ENCODE measurements at regions not wholly inside any gene's neighbourhood (a gene's known extent, or its start where the extent isn't known, plus 50 kb on each side); places are given as distances from the start of the nearest gene placed in this dataset.

DNA sequence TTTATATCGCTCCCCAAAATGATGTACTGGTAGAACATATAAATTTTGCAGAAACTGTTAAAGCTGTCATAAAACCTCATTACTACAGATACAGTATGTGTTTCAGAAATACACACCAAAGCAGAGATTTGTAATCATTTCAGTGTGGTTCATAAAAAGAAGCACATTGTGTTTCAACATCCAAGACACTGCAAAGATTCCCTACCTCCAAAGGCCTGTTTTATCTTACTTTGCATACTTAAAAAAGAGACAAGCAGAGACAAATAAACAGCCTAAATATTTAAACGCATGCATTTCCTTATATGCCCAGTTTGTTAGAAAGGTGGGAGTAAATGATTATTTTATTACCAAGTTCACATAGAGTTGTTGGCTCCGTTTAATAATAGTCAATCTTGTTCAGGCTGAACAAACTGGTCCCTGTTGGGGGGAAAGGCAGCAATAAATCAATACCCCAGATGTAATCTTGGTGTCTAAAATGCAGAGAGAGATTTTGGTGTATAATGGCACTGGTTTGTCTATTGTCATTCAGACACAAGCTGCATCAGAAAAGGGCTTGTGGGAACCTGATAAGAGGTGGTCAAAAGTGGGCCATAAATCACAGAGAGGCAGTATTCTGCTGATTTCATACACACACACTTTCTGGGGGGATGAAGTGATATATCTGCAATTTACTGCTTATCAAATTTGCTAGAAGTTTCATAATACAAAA, 321.4 kb upstream of the ETAA1 start:
- DNase-seq (ENCODE audit: low read depth in 2 of 2): no peak
- TF ChIP-seq, protein P1, sequence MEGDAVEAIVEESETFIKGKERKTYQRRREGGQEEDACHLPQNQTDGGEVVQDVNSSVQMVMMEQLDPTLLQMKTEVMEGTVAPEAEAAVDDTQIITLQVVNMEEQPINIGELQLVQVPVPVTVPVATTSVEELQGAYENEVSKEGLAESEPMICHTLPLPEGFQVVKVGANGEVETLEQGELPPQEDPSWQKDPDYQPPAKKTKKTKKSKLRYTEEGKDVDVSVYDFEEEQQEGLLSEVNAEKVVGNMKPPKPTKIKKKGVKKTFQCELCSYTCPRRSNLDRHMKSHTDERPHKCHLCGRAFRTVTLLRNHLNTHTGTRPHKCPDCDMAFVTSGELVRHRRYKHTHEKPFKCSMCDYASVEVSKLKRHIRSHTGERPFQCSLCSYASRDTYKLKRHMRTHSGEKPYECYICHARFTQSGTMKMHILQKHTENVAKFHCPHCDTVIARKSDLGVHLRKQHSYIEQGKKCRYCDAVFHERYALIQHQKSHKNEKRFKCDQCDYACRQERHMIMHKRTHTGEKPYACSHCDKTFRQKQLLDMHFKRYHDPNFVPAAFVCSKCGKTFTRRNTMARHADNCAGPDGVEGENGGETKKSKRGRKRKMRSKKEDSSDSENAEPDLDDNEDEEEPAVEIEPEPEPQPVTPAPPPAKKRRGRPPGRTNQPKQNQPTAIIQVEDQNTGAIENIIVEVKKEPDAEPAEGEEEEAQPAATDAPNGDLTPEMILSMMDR (IDR thresholded peaks at IDR 0.05; ENCODE audit: low read depth, low read length): no peak
- H3K4me3 ChIP-seq (replicated peaks in 1 of 2; ENCODE audit: low read depth in 2 of 2, low read length in 2 of 2): no peak overlapping the region

DNA sequence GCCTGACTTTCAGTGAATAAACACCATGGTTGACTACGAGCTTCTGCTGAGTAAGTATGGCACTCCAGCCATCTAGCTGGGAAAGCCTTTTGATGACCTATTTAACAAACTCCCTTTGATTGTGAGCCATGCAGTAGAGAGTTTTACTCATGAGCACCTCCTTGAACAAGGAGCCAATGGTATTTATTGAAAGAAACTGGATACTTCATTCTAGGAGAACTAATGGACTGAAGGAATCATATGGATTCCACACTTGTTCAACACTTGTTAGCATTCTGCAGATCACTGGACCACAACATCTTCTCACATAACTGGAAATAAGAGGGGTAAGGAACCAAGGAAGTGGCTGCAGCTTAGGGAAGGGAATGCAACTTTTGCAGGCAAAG, 320.9 kb upstream of the ETAA1 start:
- TF ChIP-seq, protein P1 (IDR thresholded peaks at IDR 0.05; ENCODE audit: low read depth, low read length): no peak
- no peak for DNase-seq (ENCODE audit: low read depth in 2 of 2)
- H3K4me3 ChIP-seq (replicated peaks in 1 of 2; ENCODE audit: low read depth in 2 of 2, low read length in 2 of 2): no peak overlapping the region

DNA sequence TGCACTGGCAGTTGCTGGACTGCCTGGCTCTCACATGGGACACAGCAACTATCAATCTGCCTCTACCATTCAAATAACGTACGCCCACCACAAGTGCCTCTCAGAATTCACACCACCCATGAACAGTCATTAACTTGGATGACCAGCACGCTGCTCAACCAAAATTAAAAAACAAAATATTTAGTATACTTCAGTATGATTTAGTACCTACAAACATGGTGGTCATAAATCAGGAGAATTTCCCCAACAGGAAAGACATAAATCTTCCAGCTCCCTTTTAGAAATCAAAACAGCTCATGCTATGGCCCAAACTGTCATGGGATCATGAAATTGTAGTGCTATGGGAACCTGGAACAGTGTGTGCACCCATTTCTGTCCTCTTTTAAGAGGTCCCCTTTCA, 317.4 kb upstream of the ETAA1 start:
- H3K4me3 ChIP-seq (replicated peaks in 1 of 2; ENCODE audit: low read depth in 2 of 2, low read length in 2 of 2): no peak overlapping the region
- DNase-seq (ENCODE audit: low read depth in 2 of 2): no peak
- TF ChIP-seq, protein P1 (IDR thresholded peaks at IDR 0.05; ENCODE audit: low read depth, low read length): no peak

DNA sequence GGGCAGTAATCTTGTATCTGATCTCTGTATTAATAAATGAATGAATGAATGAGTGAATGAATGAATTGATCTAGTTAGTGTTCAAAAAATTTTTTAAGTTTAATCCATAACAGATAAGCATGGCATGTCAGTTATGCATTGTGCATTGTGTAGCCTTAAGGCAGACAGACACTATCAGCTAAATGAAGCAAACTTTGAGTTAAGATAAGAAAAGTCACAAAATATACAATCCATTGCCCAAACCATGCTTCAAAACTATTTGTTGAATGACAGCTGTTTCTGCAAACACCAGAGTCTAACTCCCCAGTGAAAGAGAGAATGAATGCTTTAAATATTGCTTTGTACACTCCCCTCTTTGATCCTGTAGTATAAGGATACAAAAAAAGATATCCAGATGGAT, 314.3 kb upstream of the ETAA1 start:
- no peak for DNase-seq (ENCODE audit: low read depth in 2 of 2)
- TF ChIP-seq, protein P1 (IDR thresholded peaks at IDR 0.05; ENCODE audit: low read depth, low read length): no peak
- no peak overlapping the region for H3K4me3 ChIP-seq (replicated peaks in 1 of 2; ENCODE audit: low read depth in 2 of 2, low read length in 2 of 2)

DNA sequence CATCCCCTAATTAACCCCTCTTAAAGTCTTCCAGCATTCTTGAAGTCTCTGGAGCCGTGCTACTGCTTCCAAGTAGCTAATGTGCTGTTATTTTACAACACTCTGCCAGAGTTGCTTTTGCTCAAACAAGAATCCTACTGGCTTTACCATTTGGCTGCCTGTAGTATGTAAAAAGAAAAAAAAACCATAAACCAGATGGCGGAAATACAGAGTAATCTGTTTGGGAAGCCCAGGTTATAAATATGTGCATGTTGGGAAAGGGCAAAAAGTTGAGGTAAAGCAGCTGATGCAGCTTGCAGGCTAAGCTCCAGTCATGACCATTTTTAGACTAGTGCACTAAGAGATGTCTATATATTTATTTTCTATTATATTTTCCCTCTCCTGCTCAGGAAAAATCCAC, 313.2 kb upstream of the ETAA1 start:
- TF ChIP-seq, protein P1 (IDR thresholded peaks at IDR 0.05; ENCODE audit: low read depth, low read length): no peak
- no peak overlapping the region for H3K4me3 ChIP-seq (replicated peaks in 1 of 2; ENCODE audit: low read depth in 2 of 2, low read length in 2 of 2)

DNA sequence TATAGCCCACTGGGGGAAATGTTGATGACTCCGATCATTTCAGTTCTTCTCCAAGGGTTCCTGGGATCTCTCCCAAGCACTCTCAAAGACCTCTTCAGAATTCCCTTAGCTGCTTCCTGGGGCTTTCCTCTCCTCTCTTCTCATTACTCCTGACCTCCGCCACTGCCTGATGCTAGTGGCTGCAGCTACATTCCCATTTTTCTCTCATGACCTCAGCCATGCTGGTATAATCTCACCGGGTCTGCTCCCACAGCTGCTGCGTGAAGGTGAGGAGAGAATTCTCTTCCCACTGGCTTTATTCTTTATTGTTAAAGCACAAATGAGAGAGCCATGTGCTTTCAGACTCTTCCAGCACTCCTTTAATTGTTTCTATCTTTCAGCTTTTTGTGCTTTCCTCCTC, 312.0 kb upstream of the ETAA1 start:
- H3K4me3 ChIP-seq (replicated peaks in 1 of 2; ENCODE audit: low read depth in 2 of 2, low read length in 2 of 2): no peak overlapping the region
- TF ChIP-seq, protein P1 (IDR thresholded peaks at IDR 0.05; ENCODE audit: low read depth, low read length): no peak
- DNase-seq (ENCODE audit: low read depth in 2 of 2): no peak

More for the DNA sequence above, 313.2 kb upstream of the ETAA1 start:
- no peak for DNase-seq (ENCODE audit: low read depth in 2 of 2)

DNA sequence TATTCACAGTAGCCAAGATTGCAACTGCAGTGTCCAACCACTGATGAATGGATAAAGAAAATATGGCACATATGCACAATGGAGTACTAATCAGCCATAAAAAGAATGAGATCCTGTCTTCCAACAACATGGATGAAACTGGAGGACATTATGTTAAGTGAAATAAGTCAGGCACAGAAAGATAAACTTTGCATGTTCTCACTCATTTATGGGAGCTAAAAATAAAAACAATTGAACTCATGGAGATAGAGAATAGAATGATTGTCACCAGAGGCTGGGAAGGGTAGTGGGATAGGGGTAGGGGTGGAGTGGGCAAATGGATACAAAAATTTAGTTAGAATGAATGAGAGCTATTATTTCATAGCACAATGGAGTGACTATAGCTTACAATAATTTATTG, 305.5 kb upstream of the ETAA1 start:
- no peak for DNase-seq (ENCODE audit: low read depth in 2 of 2)
- TF ChIP-seq, protein P1 (IDR thresholded peaks at IDR 0.05; ENCODE audit: low read depth, low read length): no peak
- no peak overlapping the region for H3K4me3 ChIP-seq (replicated peaks in 1 of 2; ENCODE audit: low read depth in 2 of 2, low read length in 2 of 2)
